Heart right ventricle (tissue), 16 donors: ENCODE measurements at regions not wholly inside any gene's neighbourhood (a gene's known extent, or its start where the extent isn't known, plus 50 kb on each side); places are given as distances from the start of the nearest gene placed in this dataset.

Experiments used
- ATAC-seq, 8 donors: fragments of 200-7000 bp; cut with Tn5 transposase; one replicate each; pipeline ENCODE4 v1.9.1; 2020; ENCODE audit warnings: mild to moderate bottlenecking in 8 of 8, moderate library complexity in 8 of 8, moderate number of reproducible peaks in 1 of 8
- DNase-seq, 2 donors: peaks; one replicate each; pipeline ENCODE4 v3.0.0-alpha.2; 2020
- H3K27ac ChIP-seq, 10 donors: fragments of 200-600 bp; sonication (generic) in 2 of 10; one replicate each; pipeline versions ENCODE4 v1.5.0 to v1.8.0; 2020 to 2022; ENCODE audit warnings: mild to moderate bottlenecking in 3 of 10
- H3K27me3 ChIP-seq, 7 donors: fragments of 200-600 bp; one replicate each; pipeline ENCODE4 v1.8.0; 2021 to 2022; ENCODE audit warnings: mild to moderate bottlenecking in 2 of 7
- H3K36me3 ChIP-seq, 9 donors: fragments of 200-600 bp; sonication (generic) in 1 of 9; one replicate each; pipeline versions ENCODE4 v1.5.0 to v1.8.0; 2020 to 2022; ENCODE audit warnings: mild to moderate bottlenecking in 2 of 9
- H3K4me1 ChIP-seq, 9 donors: fragments of 200-600 bp; sonication (generic) in 1 of 9; one replicate each; pipeline versions ENCODE4 v1.5.0 to v1.8.0; 2020 to 2022; ENCODE audit warnings: mild to moderate bottlenecking in 4 of 9
- H3K4me3 ChIP-seq, 10 donors: fragments of 200-600 bp; sonication (generic) in 2 of 10; one replicate each; pipeline versions ENCODE4 v1.5.0 to v1.8.0; 2020 to 2022; ENCODE audit warnings: mild to moderate bottlenecking in 7 of 10, moderate library complexity in 2 of 10
- H3K9me3 ChIP-seq, 11 donors: fragments of 200-600 bp in 10 of 11; sonication (generic) in 2 of 11; one replicate each; pipeline versions ENCODE4 v1.5.0 to v1.8.0; 2013 to 2022; ENCODE audit warnings: mild to moderate bottlenecking in 2 of 11, control low read depth in 1 of 11, moderate library complexity in 1 of 11
- WGBS, 2 donors: extraction: QIAGEN DNeasy Blood & Tissue Kit; methylation state at CpG; one replicate each; pipeline ENCODE4 v1.1.7; 2013; ENCODE audit warnings: inconsistent platforms in 1 of 2; 5-methylcytosine and 5-hydroxymethylcytosine counted together
- intact Hi-C, 10 donors: fragments of 100-400 bp; cut with DNase I; formaldehyde crosslinking; loops; one replicate each; pipeline versions ENCODE4 v1.11.1 to v1.14.2; 2022
- TF ChIP-seq, protein P1 (sequence below), 9 donors: fragments of 200-600 bp; sonication (generic) in 2 of 9; IDR thresholded peaks; one replicate each; pipeline versions ENCODE4 v1.5.0 to v1.8.0; 2021 to 2022; ENCODE audit warnings: antibody characterized with exemption in 9 of 9, mild to moderate bottlenecking in 5 of 9, moderate library complexity in 1 of 9
- donor health status: Arrhythmogenic right ventricular cardiomyopathy.
- donor health status: ischemic (EF 13 %, LVEDD 7.1; RV severe dilation, severe dysfunction).
- donor health status: healthy with polysubstance abuse.
- donor health status: DM: no; HTN: yes; CAD: no.
- donor health status: DM: no; HTN: no; CAD: no.
- donor health status: ischemic (EF 25% LVEDD 6.9; RV normal size, moderate dysfunction).
- donor health status: ischemic (EF 25% LVEDD 5.7; RV mildly dilated, moderate dysfunction).
- donor health status: healthy.
- donor health status: DM: yes; HTN: yes; CAD: no.
- donor health status: Ischemic cardiomyopathy.
- donor health status: ischemic (EF 35%, LVEDD 5.7; RV mildly dilated, moderate dysfunction).
- donor health status: nonischemic (EF 11% LVEDD 7.7; RV severe dilation, severe dysfunction).
- donor health status: DM: yes; HTN: yes; CAD: no.
- donor health status: PGD.
- donor health status: ischemic (EF 29% LVEDD 5.4; RV normal size, mild dysfunction).
- donor health status: nonischemic (EF 23%, LVEDD 6.1; RV moderate dilation, normal function).

DNA sequence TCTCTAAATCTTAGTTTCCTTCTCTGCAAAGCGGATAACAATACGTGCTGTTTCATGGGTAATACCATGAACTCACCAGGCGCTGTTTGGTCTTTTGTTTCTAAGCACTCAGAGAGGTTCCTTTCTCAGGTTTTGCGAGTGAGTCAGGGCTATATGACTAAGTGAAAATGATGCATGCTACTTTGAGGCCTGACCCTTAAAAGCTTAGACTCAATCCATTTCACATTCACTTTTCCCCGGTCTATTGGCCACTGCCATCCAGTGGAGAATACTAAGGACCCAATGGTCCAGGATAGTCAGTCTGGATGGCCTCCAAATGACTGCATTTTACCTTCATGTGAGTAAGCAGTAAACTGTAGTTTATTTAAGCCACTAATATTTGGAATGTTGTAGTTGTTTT, 400.8 kb upstream of the SLIT2 start:
- no peak for DNase-seq
- Histone ChIP-seq H3K4me1 (no peaks in the 10 kb centered on the region), H3K27me3 (no peaks in the 10 kb centered on the region), H3K27ac (no peak overlapping the region), H3K9me3 (peaks cover 0 to 9% (median 0%) of the 10 kb centered on the region in 11 donors), H3K36me3 (no peaks in the 10 kb centered on the region), H3K4me3 (no peak overlapping the region)
- no peak for ATAC-seq
- WGBS, 2 donors, result 95 to 96% methylated on average over 5 of the region's 5 CpGs
- intact Hi-C loops, result no loop called here
- TF ChIP-seq, protein P1, sequence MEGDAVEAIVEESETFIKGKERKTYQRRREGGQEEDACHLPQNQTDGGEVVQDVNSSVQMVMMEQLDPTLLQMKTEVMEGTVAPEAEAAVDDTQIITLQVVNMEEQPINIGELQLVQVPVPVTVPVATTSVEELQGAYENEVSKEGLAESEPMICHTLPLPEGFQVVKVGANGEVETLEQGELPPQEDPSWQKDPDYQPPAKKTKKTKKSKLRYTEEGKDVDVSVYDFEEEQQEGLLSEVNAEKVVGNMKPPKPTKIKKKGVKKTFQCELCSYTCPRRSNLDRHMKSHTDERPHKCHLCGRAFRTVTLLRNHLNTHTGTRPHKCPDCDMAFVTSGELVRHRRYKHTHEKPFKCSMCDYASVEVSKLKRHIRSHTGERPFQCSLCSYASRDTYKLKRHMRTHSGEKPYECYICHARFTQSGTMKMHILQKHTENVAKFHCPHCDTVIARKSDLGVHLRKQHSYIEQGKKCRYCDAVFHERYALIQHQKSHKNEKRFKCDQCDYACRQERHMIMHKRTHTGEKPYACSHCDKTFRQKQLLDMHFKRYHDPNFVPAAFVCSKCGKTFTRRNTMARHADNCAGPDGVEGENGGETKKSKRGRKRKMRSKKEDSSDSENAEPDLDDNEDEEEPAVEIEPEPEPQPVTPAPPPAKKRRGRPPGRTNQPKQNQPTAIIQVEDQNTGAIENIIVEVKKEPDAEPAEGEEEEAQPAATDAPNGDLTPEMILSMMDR (IDR thresholded peaks at IDR 0.05), result no peak

DNA sequence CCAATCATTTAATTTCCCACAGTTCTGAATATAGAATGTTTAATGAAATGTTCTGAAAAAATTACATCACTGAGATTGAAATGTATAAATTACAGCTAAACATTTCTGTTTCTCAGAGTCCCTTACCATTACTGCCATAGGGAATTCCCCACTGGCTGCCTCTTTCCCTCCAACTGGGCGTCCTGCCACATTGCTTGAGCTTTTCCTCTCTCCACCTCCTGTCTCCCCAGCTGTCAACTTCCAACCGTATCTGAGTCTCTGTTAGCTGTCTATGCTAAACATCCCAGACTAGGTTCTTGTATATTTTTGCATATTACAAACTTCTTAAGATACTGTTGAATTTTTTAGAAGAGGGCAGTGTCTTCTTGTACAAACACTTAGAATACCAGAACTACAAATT, 407.3 kb upstream of the SLIT2 start:
- Histone ChIP-seq H3K4me1 (no peaks in the 10 kb centered on the region), H3K27ac (no peak overlapping the region), H3K27me3 (no peaks in the 10 kb centered on the region), H3K9me3 (peaks cover 0 to 5% (median 0%) of the 10 kb centered on the region in 11 donors), H3K36me3 (no peaks in the 10 kb centered on the region), H3K4me3 (no peak overlapping the region)
- DNase-seq (peak; percentile 8 to 14), ATAC-seq (no peak)
- TF ChIP-seq, protein P1 (IDR thresholded peaks at IDR 0.05), result no peak
- intact Hi-C loops, result no loop called here
- WGBS, 2 donors, result 15 to 17% methylated on average over 2 of the region's 2 CpGs

DNA sequence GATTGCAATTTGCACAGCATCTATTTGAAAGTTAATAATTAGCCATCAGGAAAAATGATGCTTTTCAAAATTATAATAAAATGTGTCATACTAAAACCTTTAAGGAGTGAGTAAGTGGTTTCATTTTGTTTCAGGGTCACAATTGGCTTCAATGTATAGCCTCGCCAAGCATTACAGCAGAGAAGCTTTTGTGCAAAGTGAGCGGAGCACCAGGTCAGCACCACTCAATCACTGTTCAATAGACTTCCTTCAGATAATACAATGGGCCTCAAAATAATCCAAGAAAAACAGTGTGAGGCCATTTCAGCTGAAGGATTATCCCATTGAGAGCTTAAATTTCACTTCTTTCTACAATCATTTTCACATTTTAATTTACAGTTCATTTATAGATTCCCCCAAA, 409.2 kb upstream of the SLIT2 start:
- H3K27ac ChIP-seq, result no peak overlapping the region
- H3K4me1 ChIP-seq, result no peaks in the 10 kb centered on the region
- 87 to 95% methylated on average over 2 of the region's 2 CpGs for WGBS, 2 donors
- DNase-seq (no peak), ATAC-seq (no peak)
- intact Hi-C loops, result no loop called here
- H3K4me3 ChIP-seq, result no peak overlapping the region
- TF ChIP-seq, protein P1 (IDR thresholded peaks at IDR 0.05), result no peak
- H3K9me3 ChIP-seq, result peaks cover 0 to 5% (median 0%) of the 10 kb centered on the region in 11 donors
- no peaks in the 10 kb centered on the region for H3K36me3 ChIP-seq
- no peaks in the 10 kb centered on the region for H3K27me3 ChIP-seq

DNA sequence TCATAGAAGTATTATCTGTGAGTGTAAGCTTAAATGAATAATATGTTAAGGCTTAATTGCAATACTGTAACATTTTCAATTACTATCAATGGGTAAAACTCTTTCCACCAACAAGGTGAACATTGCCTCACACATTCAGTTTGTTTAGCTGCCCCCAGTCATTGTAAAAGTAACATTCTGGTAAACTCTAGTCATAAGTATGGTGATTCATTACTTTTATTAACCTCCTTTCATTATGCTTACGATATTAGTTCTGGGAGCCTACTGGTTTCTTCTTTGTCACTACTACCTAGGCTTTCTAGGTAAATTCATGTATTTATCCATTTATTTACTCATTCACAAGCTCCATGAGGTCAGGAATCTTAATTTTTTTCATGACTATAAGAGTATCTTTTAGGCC, 412.8 kb upstream of the SLIT2 start:
- H3K9me3 ChIP-seq, result peaks cover 0 to 1% (median 0%) of the 10 kb centered on the region in 11 donors
- intact Hi-C loops, result no loop called here
- no peaks in the 10 kb centered on the region for H3K36me3 ChIP-seq
- DNase-seq, result no peak
- no peak overlapping the region for H3K4me3 ChIP-seq
- no peak overlapping the region for H3K27ac ChIP-seq
- TF ChIP-seq, protein P1 (IDR thresholded peaks at IDR 0.05), result no peak
- no peak for ATAC-seq
- no peaks in the 10 kb centered on the region for H3K27me3 ChIP-seq
- WGBS, 2 donors, result 94 to 97% methylated on average over 1 of the region's 1 CpG
- no peaks in the 10 kb centered on the region for H3K4me1 ChIP-seq

DNA sequence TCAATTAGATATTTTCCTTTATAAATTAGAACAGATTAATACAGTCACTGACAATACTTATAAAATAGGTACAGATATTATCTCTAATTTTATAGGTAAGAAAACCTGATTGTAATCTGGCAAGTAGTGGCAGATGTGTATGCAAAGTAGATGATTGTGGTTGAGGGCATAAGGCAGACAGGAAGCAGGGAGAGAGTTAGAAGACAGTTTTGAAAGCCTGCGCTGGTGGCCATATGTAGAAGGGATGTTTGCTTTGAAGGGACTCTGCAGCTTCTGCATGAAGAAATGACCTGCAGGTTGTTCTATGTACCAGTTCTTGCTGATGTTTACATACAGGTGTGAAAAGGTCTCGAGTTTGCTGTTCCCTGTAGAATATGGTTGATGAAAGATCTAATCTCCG, 416.3 kb upstream of the SLIT2 start:
- no peak for DNase-seq
- Histone ChIP-seq H3K36me3 (no peaks in the 10 kb centered on the region), H3K4me3 (no peak overlapping the region), H3K4me1 (no peaks in the 10 kb centered on the region), H3K9me3 (no peaks in the 10 kb centered on the region), H3K27me3 (no peaks in the 10 kb centered on the region), H3K27ac (no peak overlapping the region)
- ATAC-seq, result no peak
- WGBS, 2 donors, result 87% methylated on average over 3 of the region's 3 CpGs
- TF ChIP-seq, protein P1 (IDR thresholded peaks at IDR 0.05), result no peak
- intact Hi-C loops, result no loop called here
